SKM-1 treated with dmso at 0.1 percent for 144 hours (cell line): ENCODE measurements at regions not wholly inside any gene's neighbourhood (a gene's known extent, or its start where the extent isn't known, plus 50 kb on each side); places are given as distances from the start of the nearest gene placed in this dataset.
"Not testable (repeated sequence)": the region's sequence is repeated elsewhere in the genome, so short reads cannot be mapped to it uniquely, and the experiment has no call there.

ENCODE experiments used
- DNase-seq: peaks from one replicate; lab custom pipeline; 2025; ENCODE audit not compliant: unreplicated experiment; lab: John Stamatoyannopoulos, UW

DNA sequence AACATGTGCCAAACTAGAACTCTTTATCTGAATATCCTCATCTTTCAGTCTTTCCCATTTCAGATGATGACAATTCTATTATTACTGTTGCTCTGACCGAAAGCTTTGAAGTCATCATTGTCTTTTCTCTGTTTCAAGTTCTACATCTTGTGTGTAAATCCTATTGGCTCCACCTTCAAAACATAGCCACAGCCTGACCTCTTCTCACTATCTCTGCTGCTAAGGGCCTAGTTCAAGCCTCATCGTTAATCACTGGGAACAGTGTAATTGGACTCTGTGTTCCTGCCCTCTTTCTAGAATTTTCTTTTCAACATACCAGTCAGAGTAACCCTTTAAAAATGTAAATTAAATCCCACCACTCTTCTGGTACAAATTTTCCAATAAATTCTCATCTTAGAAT lies 105.1 kb downstream of the OXSM start:
- no peak for DNase-seq

DNA sequence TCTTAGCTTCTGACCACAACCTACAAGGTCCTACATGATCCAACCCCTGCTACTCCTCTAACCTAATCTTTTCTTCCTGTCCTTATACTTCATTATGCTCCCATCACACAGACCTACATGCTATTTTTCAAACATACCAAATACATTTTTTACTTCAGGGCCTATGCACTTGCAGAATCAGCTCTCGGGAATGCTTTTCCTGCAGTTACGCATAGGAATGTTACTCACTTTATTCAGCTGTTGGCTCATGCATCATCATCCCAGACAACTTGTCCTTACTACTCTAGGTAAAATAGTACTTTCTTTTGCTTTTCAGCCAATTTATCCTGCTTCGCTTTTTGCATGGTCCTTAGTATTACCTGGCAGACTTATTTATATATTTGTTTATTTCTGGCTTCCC lies 105.6 kb downstream of the OXSM start:
- DNase-seq = no peak

DNA sequence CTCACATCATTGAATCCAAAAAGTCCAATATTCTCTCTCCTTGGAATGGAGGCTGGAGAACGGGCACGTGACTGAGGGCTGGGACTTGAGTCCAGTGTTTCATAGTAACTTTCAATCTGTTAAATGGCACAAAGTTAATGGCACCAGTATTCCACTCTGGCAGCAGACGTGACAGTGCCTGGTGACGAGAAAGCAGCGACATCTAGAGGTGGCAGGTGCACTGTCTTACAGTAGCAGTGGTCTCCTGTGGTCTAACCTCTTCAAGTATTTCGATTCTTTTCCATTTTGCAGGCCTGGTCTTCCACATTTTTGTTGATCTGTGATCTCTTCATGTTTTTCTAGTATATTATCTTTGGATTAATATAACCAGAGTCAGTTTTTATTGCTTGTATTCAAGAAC lies 107.1 kb downstream of the OXSM start:
- no peak for DNase-seq

DNA sequence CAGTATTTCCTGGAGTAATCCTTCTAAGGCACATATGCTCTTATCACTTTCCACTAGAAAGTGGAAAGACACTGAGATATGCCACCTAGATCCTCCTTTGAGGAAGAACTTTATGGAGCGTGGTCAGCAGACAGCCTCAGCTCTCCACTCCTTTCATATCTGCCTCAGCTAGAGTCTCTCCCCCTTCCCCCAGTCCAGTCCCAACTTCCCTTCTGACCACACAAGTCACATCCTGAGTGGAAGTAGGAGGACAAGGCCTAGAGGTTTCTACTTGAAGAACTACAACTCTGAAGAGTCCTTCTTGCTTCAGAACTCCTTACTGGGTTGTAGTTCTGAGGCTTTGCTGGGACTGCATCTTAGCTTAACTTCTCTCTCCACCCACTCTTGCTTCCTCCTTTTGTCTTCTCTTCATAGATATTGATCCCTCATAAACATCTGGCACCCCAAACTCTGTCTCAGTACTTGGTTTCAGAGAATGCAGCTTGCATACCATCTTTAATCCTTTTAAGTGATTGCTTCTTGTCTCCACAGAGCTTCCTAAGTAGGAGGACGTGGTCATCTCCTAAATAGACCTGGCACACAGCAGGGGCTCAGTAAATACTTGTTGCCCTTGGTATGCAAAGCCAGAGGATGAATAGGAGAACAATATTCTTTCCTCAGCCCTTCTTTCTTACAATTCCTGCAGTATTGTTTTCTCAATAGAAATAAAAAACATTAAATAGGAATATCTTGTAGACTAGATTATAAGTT lies 109.6 kb downstream of the OXSM start:
- DNase-seq = no peak

DNA sequence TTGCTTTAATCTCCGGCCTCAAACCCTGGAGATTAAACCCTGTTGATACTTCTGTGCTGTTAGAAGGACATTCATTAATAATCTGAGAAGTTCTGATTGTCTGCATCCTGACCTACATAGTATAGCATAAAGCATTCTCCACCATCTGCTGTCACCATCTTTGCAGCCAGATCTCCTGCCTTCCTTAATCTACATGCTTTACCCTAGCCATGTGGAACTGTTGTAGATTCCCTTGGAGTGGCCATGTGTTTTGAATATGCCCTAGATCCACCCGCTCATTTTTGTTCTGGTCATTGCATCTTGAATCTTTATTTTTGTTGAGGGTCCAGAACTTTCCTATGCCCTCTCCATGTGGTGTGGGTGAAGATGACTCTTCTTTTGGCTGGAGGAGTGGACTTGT lies 110.3 kb downstream of the OXSM start:
- DNase-seq = no peak

GRCh38 chr3:25901796-25902195 lies 111.9 kb downstream of the OXSM start:
- DNase-seq = no peak

- no peak for DNase-seq
These were observed 112.7 kb downstream of the OXSM start for GRCh38 chr3:25902586-25902985.

GRCh38 chr3:25903371-25904129 lies 113.7 kb downstream of the OXSM start:
- DNase-seq = no peak

DNA sequence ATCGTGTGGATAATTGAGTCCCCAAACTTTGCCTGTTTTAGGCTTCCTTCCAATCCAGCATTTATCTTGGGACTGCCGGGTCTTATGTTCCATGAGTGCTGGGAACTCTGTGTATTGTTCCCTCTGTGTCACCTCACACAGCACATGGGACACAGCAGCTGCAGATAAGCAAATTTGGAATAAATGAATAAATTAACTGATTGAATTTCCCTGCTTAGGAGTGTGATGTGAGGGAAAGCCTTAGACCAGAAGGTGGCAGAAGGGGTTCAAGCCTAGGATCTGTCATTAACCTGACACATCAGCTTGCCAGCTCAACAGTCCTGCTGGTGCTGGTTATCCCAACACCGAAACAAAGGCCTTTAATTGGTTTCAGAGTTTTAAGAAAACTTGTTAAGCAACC lies 114.3 kb downstream of the OXSM start:
- no peak for DNase-seq

DNA sequence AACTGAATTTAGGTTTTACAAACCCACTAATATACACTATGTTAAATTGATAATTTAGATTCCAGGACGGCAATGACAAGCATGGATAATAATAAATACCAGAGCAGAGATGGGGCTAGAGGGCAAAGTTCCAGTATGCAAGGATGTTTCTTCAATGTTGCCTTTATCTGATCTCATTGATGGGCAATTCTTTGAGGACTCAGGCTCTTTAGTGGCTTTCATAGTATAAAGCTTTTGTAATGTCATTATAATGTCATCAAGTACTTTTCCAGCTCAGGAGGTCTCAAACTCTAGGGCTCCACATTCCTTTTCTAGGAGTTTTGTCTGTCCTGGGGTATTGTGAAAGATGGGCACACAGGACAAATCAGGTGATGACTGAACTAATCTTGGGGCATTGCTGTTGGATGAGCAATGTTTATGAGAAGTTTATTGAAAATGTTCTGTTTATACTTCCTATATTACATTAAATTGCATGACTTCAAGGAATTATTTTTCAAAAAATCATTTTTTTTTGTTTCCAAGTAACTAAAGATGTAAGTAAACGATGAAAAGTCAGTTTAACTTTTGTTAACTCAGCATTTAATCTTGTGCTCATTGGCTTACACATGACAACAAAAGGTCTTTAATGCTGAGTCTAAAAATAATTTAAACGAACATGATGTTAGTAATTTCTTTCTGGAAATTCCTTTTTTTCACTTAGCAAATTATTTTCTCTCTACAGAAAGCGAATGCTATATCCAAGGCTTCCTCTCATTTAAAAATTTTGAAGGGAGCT lies 116.4 kb downstream of the OXSM start:
- DNase-seq = no peak

DNA sequence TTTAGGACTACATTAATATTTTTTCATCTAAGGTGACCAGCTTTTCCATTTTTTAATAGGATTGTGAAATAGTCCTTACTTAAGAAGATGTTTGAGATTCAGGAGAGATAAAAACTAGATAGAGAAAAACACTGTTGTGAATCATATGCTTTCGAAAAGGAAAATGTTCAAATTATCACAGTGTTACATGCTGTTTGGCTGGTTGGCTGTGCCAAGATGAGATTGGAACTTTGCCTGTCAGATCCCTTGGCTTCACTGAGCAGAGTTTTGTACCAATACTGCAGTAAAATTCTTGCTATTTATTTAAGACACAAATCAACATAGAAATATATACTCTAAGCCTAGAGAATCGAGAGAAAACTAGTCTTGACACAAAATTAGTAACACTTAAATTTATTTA lies 117.2 kb downstream of the OXSM start:
- DNase-seq = no peak

DNA sequence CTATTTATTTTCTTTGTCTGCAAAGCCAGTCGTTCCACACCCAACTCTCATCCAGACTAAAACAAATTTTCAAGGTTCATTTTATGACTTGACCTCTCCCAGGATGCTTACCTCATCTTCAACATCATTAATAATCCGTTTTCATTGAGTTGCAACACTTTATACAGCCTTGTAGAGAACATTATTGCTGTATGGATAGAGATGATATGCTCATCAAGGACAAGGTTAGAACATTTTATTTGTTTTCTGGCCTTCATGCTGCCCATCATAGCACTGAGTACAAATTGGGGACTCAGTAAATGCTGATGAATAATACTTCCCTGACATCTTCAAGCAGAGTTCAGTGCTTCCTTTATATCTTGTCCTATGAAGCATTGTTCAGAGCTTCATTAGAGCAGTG lies 120.2 kb downstream of the OXSM start:
- DNase-seq = no peak

DNA sequence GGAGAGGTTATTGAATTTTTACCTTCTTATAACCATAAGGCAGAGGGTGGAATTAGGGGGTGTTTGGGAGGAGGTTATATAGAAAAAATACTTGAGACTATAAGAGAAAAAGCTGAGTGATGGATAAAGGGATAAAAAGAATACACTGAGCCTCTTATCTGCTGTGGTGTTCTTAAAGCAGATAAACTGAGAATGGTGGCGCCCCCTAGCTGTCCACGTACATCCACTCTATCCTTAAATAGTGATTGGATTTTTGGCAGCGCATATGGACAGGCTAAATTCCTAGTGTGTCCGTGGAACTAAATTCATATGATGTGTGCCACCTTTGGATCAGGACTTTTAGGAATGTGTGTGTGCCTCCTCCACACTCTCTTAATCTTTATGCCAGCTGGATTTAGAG lies 121.1 kb downstream of the OXSM start:
- DNase-seq = no peak

GRCh38 chr3:25911525-25912295 lies 121.8 kb downstream of the OXSM start:
- no peak for DNase-seq

DNA sequence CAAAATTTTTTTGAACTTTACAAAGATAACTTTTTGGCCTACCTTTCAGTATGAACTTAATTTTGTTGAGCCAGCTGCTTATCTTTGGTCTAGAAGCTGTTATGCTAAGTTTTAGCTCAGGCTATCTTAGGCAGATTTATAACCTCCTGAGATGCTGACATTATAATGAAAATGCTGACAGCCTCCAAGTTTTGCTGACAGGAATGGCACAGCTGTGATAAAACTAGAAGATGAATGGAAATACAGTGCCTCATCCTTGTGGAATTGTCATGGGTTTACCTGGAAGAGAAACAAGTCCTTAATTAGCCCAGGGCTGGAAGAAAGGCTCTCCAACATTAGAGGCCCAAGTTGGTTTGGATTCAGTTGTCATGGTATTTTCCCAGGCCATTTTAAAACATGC lies 123.3 kb downstream of the OXSM start:
- no peak for DNase-seq

- DNase-seq = no peak
These were observed 125.8 kb downstream of the OXSM start for GRCh38 chr3:25915673-25916072.

- DNase-seq = no peak
These were observed 126.4 kb downstream of the OXSM start for GRCh38 chr3:25916321-25916720.

DNA sequence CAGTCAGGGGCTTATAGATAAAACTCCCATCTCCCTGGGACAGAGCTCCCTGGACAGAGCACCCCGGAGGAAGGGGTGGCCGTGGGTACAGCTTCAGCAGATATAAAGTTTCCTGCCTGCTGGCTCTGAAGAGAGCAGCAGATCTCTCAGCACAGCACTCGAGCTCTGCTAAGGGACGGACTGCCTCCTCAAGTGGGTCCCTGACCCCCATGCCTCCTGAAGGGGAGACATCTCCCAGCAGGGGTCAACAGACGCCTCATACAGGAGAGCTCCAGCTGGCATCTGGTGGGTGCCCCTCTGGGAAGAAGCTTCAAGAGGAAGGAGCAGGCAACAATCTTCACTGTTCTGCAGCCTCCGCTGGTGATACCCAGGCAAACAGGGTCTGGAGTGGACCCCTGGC lies 142.1 kb downstream of the OXSM start:
- DNase-seq = not testable (repeated sequence)

GRCh38 chr3:25938566-25939325 lies 148.9 kb downstream of the OXSM start:
- DNase-seq = no peak

DNA sequence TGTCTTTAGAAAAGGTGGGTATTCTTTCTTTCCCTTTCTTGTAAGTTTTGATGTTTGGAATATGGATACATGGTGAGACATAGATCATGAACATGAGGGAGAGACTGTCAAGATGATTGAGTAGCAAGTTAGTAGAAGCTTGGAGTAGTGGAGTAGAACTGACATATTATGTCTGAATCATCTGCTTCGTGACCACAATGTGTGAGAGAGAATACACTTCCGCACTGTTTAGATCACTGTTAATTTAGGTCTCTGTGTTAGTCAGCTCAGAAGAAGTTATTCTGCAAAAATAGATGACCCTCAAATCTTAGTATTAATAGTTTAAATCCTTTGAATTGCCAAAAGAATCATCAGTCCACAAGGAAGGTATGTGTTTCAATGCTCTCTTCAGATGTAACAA lies 151.0 kb downstream of the OXSM start:
- no peak for DNase-seq
